ENCODE measurements at regions not wholly inside any gene's neighbourhood (a gene's known extent, or its start where the extent isn't known, plus 50 kb on each side); places are given as distances from the start of the nearest gene placed in this dataset.

GRCh38 chr2:121038031-121038430, 247.0 kb downstream of the TFCP2L1 start:
- DNase-seq (ENCODE audit: insufficient read length, low spot score) (no peak), FAIRE-seq (no peak)

DNA sequence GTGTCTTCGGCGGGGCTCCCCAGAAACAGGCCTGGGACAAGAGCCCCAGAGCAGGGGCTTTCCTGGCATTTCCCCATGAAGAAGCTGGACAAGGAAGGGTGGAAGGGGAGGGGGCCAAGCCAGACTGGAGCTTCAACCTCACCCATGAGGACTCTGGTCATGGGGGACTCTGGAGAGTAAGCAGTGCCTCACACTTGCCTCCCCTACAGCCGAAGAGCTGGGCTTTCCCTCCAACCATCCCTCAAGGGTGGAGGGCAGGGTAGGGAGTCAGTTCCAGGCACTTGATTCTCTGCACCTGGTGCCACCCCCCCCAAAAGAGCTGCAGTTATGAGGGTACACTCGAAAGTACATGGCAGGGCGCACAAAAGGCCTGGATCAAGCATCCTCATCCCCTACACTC, 246.6 kb downstream of the TFCP2L1 start:
- no peak for FAIRE-seq
- DNase-seq (ENCODE audit: insufficient read length, low spot score) = no peak

DNA sequence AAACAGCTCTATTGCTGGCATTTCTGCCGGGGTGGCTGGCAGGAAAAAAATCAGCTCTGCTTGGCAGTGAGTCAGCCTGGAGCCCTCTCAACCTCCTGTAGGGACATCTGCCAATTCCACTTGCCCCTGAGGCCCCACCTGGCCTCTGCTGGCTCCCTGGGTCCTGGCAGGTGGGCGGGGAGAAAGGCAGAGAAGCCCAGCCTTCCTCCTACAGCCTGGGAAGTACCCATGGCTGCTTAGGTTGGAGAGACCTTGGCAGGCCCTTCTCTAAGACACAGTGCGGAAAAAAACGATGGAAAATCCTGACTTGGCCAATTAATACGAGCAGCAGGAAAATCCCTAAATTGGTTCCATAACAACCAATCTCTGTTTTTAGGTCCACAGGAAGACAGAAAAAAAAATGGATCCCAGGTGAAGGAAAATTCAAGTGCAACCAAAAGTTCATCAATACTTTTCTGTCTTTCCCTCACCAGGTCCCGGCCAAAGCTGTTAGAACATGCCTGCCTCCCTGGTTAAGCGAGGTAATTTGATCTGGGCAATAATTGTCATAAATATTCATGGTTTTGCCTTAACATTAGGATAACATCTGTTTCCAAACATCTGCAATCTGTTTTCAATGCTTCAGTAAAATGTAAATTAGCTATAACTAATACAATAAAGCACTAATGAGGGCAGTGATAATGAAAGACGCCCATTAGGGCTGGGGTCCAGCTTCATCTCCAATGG, 245.9 kb downstream of the TFCP2L1 start:
- FAIRE-seq (peak; percentile 38), DNase-seq (ENCODE audit: insufficient read length, low spot score) (peak; percentile 49)

GRCh38 chr2:121039679-121040078, 245.3 kb downstream of the TFCP2L1 start:
- no peak for DNase-seq (ENCODE audit: insufficient read length, low spot score)
- no peak for FAIRE-seq

- FAIRE-seq = no peak
- no peak for DNase-seq (ENCODE audit: insufficient read length, low spot score)
These were observed 243.5 kb downstream of the TFCP2L1 start for GRCh38 chr2:121041516-121041915.

DNA sequence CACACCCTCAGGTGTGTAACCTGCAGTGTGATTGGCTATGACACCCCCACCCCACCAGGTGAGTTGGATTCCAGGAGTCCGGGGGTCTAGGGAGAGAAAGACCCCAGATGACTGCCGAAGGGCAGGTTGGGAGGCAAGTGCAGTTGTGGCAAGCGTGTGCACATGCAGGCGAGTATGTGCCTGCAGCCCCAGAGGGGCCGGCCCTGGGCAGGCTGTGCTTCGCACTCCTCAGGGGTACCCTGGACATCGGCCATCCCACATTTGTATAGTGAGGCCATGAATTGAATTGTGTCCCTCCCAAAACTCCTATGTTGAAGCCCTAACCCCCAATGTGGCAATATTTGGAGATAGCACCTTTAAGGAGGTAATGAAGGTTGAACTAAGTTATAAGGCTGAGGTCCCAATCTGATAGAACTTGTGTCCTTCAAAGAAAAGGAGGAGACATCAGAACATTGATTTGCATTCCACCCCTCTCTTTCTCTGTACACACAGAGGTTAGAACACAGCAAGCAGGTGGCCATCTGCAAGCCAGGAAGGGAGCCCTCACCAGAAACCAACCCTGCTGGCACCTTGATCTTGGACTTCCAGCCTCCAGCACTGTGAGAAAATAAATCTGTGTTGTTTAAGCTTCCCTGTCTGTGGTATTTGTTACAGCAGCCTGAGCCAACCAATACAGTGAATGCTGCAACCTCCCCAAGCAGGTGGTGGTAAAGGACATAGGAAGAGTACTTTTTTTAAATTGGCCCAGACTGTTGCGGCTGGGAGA, 241.8 kb downstream of the TFCP2L1 start:
- no peak for FAIRE-seq
- no peak for DNase-seq (ENCODE audit: insufficient read length, low spot score)

DNA sequence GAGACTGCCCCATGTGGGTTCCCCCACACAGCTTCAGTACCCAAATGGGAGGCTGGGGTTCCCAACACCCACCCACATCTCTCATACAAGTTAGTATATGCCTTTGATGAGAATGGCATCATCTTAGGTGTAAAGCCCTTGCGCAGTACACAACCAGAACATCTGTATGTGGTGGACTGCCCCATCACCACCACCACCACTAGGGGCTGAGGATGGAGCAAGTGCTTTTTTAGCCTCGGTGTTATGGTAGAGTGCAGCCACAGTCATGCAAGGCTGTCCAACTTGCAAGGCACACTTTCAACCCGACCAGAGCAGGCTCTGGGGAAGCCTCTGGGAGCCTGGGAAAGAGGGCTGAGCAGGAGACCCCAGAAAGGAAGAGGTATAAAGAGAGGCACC, 241.2 kb downstream of the TFCP2L1 start:
- no peak for DNase-seq (ENCODE audit: insufficient read length, low spot score)
- FAIRE-seq = no peak

DNA sequence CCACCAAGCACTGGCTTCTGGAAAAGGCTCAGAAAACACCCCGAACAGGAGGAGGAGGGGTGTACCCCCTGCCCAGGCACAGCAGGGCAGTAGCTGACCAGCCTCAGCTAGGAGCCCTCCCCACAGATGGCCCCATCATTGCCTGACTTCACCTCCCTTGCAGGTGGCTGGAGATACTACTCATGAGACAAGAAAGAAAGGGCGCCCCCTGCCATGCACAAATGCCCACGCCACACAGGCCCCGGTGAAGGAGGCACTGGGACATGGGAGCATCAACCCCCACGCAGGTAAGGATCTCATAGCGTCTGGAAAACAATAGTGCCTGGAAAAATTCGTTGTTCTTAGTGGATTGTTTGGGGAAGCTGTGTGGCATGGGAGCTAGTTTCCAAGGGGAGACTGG, 240.6 kb downstream of the TFCP2L1 start:
- DNase-seq (ENCODE audit: insufficient read length, low spot score) (peak; percentile 30), FAIRE-seq (no peak)

- FAIRE-seq (no peak), DNase-seq (ENCODE audit: insufficient read length, low spot score) (no peak)
These were observed 239.8 kb downstream of the TFCP2L1 start for GRCh38 chr2:121045245-121045644.

GRCh38 chr2:121046335-121046734, 238.7 kb downstream of the TFCP2L1 start:
- no peak for DNase-seq (ENCODE audit: insufficient read length, low spot score)
- FAIRE-seq = no peak

GRCh38 chr2:121047383-121047782, 237.6 kb downstream of the TFCP2L1 start:
- FAIRE-seq = no peak
- DNase-seq (ENCODE audit: insufficient read length, low spot score) = no peak

DNA sequence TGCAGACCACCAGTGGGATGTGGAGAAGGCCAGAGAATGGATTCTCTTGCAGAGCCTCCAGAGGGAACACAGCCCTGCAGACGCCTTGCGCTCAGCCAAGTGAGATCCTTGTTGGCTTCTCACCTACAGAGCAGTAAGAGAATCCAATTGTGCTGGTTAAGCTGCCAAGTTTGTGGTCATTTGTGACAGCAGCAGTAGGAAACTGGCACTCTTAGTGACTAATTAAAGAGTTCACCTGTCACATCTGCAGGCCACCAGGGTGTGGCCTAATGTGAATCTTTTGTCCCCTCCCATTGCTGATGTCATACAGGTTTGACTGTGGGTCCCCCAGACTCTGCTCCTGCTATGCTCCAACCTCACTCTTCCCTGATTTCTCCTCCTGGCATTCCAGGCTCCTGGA, 235.9 kb downstream of the TFCP2L1 start:
- no peak for FAIRE-seq
- DNase-seq (ENCODE audit: insufficient read length, low spot score) = no peak

DNA sequence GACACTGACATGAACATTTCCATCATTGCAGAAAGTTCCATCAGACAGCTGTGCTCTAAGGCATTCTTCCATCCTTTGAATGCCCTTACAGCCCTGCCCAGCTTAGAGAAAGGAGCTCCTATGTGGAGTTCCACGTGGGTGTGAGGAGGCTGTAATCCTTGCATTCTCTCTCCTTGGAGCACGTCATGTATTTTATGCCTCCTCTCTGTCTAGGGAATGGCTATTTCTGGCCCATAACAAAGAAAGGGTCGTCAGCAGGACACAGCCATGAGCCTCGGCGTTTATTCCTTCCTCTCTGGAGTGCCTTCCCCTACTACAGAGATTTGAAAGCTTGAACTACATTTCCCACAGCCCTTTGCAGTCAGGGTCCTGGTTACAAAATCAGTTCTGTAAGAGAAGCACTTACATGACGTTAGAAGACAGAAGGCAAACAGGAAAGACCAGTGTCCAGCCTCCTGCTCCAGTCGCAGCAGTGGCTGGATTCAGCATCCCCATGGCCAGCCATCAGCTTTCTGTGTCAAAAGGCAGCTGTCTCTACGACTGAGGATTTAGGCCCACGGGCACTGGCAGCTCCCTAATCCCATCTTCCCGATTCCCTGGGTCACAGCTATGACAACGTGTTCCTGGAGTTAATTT, 234.9 kb downstream of the TFCP2L1 start:
- FAIRE-seq (no peak), DNase-seq (ENCODE audit: insufficient read length, low spot score) (no peak)

DNA sequence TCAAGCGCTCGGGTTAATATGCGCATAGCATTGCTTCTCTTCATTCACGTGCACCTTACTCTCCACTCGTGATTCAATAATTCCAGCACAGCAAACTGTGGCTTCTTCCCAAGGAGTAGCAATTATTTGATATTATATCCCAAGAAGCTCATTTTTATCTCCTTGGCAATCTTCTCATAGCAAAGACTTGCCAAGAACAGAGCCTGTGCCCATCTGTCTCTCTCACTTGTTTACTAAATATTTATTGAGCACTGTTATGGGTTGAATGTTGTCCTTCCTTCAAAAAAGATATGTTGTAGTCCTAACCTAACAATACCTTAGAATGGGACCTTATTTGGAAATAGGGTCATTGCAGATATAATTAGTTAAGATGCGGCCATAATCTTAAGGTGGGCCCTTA, 233.7 kb downstream of the TFCP2L1 start:
- DNase-seq (ENCODE audit: insufficient read length, low spot score) = no peak
- no peak for FAIRE-seq

DNA sequence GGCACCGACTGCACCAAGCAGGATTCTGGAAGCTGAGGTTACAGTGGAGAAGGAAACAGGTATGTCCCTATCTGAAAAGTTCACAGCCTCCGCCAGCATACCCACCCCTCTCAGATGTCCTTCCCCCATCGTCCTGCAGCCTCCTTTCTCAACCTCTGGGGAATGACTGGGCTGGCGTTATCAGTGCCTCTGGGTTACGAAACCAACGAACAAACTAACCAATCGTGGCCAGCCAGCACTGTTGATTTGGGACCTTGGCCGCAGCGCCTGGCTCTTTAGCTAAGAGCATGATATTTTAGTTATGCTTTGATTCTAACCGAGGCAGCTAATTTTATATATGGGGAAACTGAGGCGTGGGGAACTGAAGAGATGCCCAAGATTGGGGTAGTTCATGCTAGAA, 233.0 kb downstream of the TFCP2L1 start:
- DNase-seq (ENCODE audit: insufficient read length, low spot score) (no peak), FAIRE-seq (no peak)

DNA sequence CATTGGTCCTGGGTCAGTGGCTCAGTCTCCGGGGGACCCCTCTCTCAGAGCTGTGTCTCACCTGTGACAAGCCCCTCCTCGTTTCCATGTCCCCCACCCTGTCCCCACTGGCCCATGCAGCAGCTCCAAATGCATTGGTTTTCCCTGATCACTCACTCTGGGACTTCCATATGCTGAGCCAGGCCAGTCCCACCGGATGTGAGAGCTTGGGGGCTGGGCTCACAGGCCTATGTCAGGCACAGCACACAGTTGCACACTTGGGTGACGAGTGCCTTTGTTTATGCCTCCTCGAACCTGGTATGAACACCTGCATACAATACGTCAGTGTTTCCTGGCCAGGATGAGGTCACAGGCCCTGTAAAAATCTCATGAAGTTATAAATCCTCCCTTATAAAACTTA, 232.5 kb downstream of the TFCP2L1 start:
- no peak for FAIRE-seq
- DNase-seq (ENCODE audit: insufficient read length, low spot score) = no peak

GRCh38 chr2:121055088-121055487, 229.9 kb downstream of the TFCP2L1 start:
- DNase-seq (ENCODE audit: insufficient read length, low spot score) (no peak), FAIRE-seq (no peak)

DNA sequence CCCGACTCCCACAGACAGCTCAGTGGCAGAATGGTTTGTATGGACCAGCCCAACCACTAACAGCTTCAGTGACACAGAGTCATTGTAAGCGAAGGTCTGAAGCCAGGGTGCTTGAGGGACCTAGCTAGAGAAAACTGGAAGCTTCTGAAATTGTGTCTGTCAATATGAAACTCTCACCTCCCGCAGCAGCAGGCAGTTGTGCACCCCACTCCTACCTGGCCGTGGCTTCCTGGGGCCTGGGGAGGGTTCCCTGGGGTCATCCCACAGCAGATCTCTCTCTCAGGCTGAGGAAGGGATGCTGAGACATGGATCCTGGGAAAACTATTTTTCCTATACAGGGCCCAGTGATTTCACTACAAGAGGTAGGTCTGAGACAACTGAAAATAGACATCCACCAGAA, 229.5 kb downstream of the TFCP2L1 start:
- DNase-seq (ENCODE audit: insufficient read length, low spot score) (no peak), FAIRE-seq (no peak)

DNA sequence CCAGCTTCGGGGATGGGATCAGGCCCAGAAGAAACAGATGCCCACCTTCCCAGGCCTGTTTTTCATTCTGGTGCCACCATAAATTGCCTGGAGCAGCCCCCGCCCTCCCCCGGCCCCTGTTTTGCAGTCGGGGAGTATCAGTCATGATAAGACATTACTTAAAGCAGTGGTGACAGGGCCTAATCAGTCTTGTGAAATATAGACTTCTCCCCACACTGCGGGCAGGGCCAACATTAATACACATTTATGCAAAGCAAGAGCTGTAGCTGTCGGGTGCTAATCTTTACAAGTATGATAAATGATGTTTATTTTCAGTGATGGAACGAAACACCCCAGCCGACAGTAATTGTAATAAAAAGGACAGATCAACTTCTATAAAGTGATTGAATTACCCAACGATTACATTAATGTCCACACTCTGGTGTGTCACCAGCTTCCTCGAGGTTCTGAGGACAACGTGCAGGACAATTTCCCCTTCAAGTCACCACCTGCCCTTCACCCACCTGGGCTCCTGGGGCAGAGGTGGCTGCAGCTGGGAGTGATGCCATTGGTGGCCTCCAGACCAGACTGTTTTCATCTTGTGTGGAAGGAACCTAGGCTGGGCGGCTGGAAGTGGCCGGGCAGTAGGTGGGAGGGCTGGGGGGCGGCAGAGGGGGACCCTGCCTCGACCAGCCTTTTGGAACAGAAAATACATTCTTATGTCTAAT, 226.0 kb downstream of the TFCP2L1 start:
- DNase-seq (ENCODE audit: insufficient read length, low spot score) (no peak), FAIRE-seq (no peak)

DNA sequence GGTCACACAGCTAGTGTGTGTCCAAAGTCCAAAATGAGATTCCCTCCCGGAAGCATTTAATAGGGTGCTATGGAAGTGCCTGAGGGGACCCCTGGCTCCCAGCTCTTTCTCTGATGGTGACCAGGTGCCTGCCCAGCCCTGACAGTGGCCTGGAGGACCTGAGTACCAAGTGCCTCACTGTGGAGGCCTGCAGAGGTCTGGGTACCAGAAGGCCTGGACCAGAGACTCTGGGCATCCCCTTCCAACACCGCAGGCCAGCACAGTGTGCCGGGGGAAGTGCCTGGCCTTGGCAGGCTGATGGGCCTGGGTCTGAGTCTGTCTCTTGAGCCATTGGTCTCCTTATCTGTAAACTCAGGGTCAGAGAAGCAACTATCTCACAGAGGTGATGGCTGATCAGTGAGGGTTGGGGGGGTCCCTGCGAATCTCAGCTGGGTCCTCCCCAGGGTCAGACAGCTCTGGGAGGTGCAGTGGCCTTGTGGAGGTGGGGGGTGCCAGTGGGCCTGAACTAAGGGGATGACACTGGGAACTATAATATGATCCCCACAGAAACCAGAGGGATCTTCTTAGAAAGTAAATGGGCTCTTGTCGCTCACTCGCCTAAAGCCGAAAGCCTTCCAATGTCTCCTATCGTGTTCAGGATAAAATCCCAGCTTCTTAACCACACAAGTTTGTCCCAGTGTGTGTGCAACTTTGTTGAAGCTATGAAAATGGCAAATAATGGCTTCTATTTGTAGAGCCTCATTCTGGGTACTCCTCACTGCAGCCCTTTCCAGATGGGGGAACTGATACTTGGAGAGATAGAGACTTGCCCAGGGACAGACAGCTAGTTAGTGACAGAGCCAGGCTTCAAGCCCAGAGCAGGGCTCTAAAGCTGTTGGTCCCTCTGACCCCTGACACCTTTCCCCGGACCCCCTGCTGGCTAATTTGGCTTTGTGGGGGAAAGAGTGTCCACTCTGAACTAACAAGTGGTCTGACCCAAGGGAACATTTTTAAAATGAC, 225.1 kb downstream of the TFCP2L1 start:
- DNase-seq (ENCODE audit: insufficient read length, low spot score) = no peak
- FAIRE-seq = no peak

Data from HTR-8/SVneo (cell line).